ENCODE measurements at regions not wholly inside any gene's neighbourhood (a gene's known extent, or its start where the extent isn't known, plus 50 kb on each side); places are given as distances from the start of the nearest gene placed in this dataset.
"Not testable (repeated sequence)": the region's sequence is repeated elsewhere in the genome, so short reads cannot be mapped to it uniquely, and the experiment has no call there.

DNA sequence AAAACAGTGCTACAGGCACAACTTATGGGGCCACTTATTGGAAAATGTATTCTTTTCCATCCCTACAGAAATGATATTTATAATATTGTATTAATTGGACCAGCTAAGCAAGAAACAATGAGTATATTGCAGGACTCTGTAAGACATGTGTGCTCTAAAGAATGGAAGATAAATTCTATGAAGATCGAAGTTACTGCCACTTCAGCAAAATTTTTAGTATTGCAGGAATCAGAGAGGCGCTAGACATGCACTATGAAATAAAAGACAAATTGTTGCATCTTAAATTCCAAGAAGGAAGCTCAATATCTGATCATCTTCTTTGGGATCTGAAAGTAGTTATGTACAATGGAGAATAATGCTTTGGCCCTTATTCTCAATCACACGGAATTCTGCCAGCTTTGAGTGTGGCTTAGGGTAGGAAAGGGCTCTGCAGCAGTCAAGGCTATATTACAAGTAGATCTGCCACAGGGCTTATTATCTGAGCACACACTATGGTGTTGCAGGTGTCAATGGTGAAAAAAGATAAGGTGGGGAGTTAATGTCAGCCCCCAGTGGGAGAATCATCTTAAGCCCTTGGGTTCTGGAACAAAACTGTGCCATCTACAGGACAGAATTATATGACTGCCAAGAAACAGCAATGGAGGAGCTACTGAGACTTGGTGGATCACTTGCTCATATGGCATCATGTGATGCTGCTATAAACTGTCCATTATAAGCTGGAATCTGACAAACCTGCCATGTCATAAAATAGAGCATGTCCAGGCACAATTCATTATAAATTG is 334.0 kb upstream of the NDST3 start:
- DNase-seq = no peak

- no peak for DNase-seq
These were observed 331.9 kb upstream of the NDST3 start for GRCh38 chr4:117702353-117702752.

- DNase-seq = no peak
These were observed 329.6 kb upstream of the NDST3 start for GRCh38 chr4:117704721-117705120.

GRCh38 chr4:117740736-117741135 is 293.6 kb upstream of the NDST3 start:
- no peak for DNase-seq

- DNase-seq = not testable (repeated sequence)
These were observed 288.9 kb upstream of the NDST3 start for GRCh38 chr4:117745379-117745778.

- no peak for DNase-seq
These were observed 278.8 kb upstream of the NDST3 start for GRCh38 chr4:117755438-117755837.

- no peak for DNase-seq
These were observed 265.7 kb upstream of the NDST3 start for GRCh38 chr4:117768610-117769009.

DNA sequence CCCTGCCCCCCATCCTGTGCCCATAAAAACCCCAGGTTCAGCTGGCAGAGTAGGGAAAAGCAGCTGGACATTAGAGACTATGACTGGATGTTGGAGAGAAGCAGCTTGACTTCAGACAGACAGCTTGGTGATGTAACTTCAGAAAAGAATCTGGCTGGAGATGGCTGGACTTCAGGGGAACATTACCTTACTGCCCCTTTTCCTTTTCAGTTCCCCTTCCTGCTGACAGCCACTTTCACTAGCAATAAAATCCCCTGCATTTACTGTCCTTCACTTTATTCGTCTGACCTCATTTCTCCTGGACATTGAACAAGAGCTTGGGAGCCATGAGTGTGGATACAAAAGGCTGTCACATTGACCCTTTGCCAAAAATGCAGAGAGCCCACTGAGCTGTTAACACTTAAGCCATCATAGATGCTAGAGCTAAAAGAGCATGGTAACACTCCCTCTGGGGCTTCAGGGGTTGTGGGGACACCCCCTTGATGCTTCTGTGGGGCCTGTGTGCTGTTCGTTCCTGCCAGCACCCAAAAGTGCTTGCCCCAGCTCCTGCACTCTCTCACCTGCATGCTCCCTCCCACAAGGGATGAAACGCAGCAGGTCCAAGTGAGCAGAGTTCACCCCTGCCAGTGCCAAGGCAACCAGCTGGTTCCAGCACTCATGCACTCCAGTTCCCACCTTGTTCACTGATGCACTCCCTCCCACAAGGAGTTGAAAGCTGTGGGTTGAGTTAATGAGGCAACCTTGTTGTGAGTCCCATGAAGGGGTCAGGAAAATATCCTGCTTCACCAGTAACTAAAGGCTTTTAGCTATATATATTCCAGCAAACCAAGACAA is 263.8 kb upstream of the NDST3 start:
- no peak for DNase-seq

GRCh38 chr4:117771647-117772337 is 262.5 kb upstream of the NDST3 start:
- DNase-seq = no peak

- DNase-seq = no peak
These were observed 261.0 kb upstream of the NDST3 start for GRCh38 chr4:117773064-117773936.

DNA sequence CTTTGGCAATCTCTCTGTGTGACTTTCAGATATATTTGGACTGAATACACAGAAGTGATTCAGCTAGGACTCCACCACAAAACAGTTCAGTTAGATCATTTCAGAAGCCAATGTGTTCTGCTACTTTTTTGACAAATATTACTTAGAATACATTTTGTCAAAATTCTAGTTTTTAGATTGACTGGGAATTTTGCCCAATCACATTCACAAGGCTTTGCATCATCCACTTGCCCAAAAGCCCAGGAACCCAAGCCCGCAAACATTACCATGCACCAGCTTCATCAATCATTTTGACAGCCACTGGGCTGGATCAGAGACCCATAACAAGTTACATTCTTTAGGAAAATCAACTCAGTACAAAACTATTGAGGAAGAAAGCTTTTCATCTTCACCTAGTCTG is 256.6 kb upstream of the NDST3 start:
- no peak for DNase-seq

DNA sequence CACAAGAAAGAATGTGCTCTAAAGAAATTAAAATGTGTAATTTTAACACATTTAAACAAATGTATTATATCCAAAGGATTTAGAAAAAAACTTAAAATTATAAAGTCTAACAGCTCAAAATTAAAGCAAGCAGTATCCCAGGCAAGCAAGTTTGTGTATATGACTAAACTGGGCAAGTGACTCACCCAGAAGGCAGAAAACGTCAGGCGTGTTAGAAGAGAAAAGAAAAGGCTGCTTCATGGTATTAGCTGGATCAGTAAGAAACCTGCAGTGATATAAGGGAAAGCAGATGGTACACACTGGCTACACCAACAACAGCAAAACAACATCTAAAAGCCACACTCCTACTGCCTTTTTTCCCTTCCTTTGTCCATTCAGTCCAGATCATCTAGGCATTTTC is 250.6 kb upstream of the NDST3 start:
- DNase-seq = no peak

DNA sequence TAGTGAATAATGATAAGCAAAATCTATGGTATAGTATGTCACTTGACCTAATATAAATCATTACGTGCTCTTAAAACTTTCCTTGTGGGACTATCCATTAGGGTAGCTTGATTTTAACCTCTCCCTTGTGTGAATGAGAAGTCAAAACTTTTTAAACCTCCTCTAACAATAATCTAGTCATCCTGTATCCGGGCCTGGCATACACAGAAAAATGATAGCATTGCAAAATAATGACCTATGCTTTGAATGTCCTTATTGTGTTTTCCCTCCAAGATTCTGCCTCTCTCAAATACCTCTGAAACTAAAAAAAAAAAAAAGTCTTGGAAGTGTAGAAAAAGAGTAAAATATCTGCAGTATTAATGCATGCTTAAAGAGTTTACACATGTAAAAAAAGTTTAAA is 250.0 kb upstream of the NDST3 start:
- no peak for DNase-seq

DNA sequence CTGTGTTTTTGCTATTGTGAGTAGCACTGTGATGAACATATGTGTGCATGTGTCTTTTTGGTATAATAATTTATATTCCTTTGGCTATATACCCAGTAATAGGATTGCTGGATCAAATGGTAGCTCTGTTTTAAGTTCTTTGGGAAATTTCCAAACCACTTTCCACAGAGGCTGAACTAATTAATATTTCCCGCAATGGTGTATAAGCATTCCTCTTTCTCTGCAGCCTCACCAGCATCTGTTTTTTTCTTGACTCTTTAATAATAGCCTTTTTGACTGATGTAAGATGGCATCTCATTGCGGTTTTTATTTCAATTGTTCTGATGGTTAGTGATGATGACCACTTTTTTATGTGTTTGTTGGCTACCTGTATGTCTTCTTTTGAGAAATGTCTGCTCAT is 247.7 kb upstream of the NDST3 start:
- DNase-seq = no peak

GRCh38 chr4:117793845-117794480 is 240.3 kb upstream of the NDST3 start:
- no peak for DNase-seq

GRCh38 chr4:117796677-117797076 is 237.6 kb upstream of the NDST3 start:
- no peak for DNase-seq

- no peak for DNase-seq
These were observed 233.7 kb upstream of the NDST3 start for GRCh38 chr4:117800636-117801035.

- DNase-seq = no peak
These were observed 232.5 kb upstream of the NDST3 start for GRCh38 chr4:117801756-117802155.

- no peak for DNase-seq
These were observed 222.6 kb upstream of the NDST3 start for GRCh38 chr4:117811731-117812130.

- DNase-seq = no peak
These were observed 219.7 kb upstream of the NDST3 start for GRCh38 chr4:117814277-117815246.

- no peak for DNase-seq
These were observed 217.0 kb upstream of the NDST3 start for GRCh38 chr4:117817301-117817700.

Measured in activated naive CD4-positive, alpha-beta T cell treated with anti-CD3 and anti-CD28 coated beads, Interleukin-2, amount 50 U/mL, for 16 hours (primary cell).